Breast epithelium (tissue), 3 donors: ENCODE measurements at regions not wholly inside any gene's neighbourhood (a gene's known extent, or its start where the extent isn't known, plus 50 kb on each side); places are given as distances from the start of the nearest gene placed in this dataset.

Experiments used
- CTCF ChIP-seq, 3 donors: fragments of 450-650 bp; IDR thresholded peaks; one replicate each; pipeline ENCODE4 v1.5.1; 2016 to 2017; ENCODE audit warnings: antibody characterized with exemption in 3 of 3, mild to moderate bottlenecking in 3 of 3, moderate library complexity in 3 of 3
- POLR2A ChIP-seq: fragments of 450-650 bp; IDR thresholded peaks from one replicate; pipeline ENCODE4 v1.6.1; 2016; ENCODE audit warnings: antibody characterized with exemption, mild to moderate bottlenecking, moderate library complexity
- POLR2AphosphoS5 ChIP-seq, 3 donors: sonication (generic); formaldehyde crosslinking; IDR thresholded peaks; one replicate each; pipeline ENCODE4 v1.6.1; 2017; ENCODE audit warnings: antibody characterized with exemption in 3 of 3

DNA sequence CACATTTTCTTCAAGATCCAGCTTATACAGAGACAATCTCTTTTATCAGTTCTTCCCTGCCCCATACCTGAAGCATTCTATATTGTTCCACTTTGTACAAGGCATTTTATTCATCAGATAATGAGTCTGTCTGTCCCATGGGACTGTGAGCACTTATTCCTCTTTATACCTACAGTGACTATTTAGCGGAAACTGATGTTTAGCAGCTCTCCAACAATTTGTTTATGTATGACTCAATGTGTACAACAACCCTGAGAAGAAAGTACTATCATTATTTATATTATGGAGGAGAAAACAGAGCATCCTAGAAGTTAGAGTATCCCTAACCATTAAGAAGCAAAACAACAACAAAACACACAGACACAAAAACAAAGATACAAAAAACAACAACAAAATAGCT lies 306.5 kb downstream of the PRDM5 start:
- TF ChIP-seq CTCF (IDR thresholded peaks at IDR 0.05) = no peak
- no peak for TF ChIP-seq POLR2A
- no peak for TF ChIP-seq POLR2AphosphoS5 (IDR thresholded peaks at IDR 0.05)
